Fibroblast of skin of abdomen (primary cell): ENCODE measurements at regions not wholly inside any gene's neighbourhood (a gene's known extent, or its start where the extent isn't known, plus 50 kb on each side); places are given as distances from the start of the nearest gene placed in this dataset.

ENCODE experiments used
- DNase-seq: peaks from one replicate; pipeline ENCODE4 v3.0.0-alpha.2; 2013

GRCh38 chrX:43018031-43018430, 240.1 kb upstream of the PPP1R2C start:
- no peak for DNase-seq

- no peak for DNase-seq
Observed at GRCh38 chrX:43019021-43019420, 241.1 kb upstream of the PPP1R2C start.

GRCh38 chrX:43025806-43026315, 247.9 kb upstream of the PPP1R2C start:
- no peak for DNase-seq

GRCh38 chrX:43064096-43064495, 286.1 kb upstream of the PPP1R2C start:
- DNase-seq, result peak; percentile 5

- DNase-seq, result no peak
Observed at GRCh38 chrX:43065978-43066377, 288.0 kb upstream of the PPP1R2C start.

- DNase-seq, result no peak
Observed at GRCh38 chrX:43068639-43069038, 290.7 kb upstream of the PPP1R2C start.

- no peak for DNase-seq
Observed at GRCh38 chrX:43083016-43083415, 305.1 kb upstream of the PPP1R2C start.

- DNase-seq, result no peak
Observed at GRCh38 chrX:43087830-43088229, 309.9 kb upstream of the PPP1R2C start.

- DNase-seq, result no peak
Observed at GRCh38 chrX:43096830-43097229, 318.9 kb upstream of the PPP1R2C start.

- DNase-seq, result no peak
Observed at GRCh38 chrX:43106009-43106408, 328.0 kb upstream of the PPP1R2C start.

- no peak for DNase-seq
Observed at GRCh38 chrX:43108828-43109227, 330.9 kb upstream of the PPP1R2C start.

GRCh38 chrX:43121637-43122036, 343.7 kb upstream of the PPP1R2C start:
- no peak for DNase-seq

GRCh38 chrX:43139645-43140044, 361.7 kb upstream of the PPP1R2C start:
- DNase-seq, result no peak

- DNase-seq, result no peak
Observed at GRCh38 chrX:43140582-43140981, 362.6 kb upstream of the PPP1R2C start.

GRCh38 chrX:43141885-43142284, 363.9 kb upstream of the PPP1R2C start:
- DNase-seq, result no peak

- DNase-seq, result no peak
Observed at GRCh38 chrX:43148305-43148704, 370.3 kb upstream of the PPP1R2C start.

GRCh38 chrX:43165343-43165920, 387.5 kb upstream of the PPP1R2C start:
- no peak for DNase-seq

GRCh38 chrX:43166874-43167273, 388.9 kb upstream of the PPP1R2C start:
- no peak for DNase-seq

- DNase-seq, result no peak
Observed at GRCh38 chrX:43175434-43175833, 397.5 kb upstream of the PPP1R2C start.

GRCh38 chrX:43176686-43177085, 398.7 kb upstream of the PPP1R2C start:
- DNase-seq, result no peak

- no peak for DNase-seq
Observed at GRCh38 chrX:43188296-43188695, 410.3 kb upstream of the PPP1R2C start.

- DNase-seq, result no peak
Observed at GRCh38 chrX:43211570-43211969, 433.6 kb upstream of the PPP1R2C start.

GRCh38 chrX:43218198-43218597, 437.9 kb upstream of the MAOA start:
- DNase-seq, result no peak

- no peak for DNase-seq
Observed at GRCh38 chrX:43224496-43224895, 431.6 kb upstream of the MAOA start.
